ENCODE measurements at regions not wholly inside any gene's neighbourhood (a gene's known extent, or its start where the extent isn't known, plus 50 kb on each side); places are given as distances from the start of the nearest gene placed in this dataset.

DNA sequence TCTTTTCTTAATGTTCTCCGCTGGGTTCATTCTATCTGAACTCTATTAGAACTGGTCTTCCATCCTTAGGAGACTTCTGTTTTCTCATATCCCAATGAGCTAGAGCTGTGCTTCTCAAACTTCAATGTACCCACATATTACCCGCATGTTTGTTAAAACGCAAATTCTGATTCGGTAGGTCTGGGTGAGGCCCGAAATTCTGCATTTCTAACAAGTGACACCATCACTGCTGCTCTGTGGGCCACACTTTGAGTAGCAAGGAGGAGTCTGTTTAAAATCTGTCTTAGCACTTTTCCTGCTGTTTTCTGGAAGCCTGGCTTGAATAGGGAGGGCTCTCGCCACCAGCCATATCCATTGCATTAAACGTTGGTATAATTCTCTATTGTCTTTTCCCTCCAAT, 151.9 kb upstream of the CLINT1 start:
- TF ChIP-seq, protein P1, sequence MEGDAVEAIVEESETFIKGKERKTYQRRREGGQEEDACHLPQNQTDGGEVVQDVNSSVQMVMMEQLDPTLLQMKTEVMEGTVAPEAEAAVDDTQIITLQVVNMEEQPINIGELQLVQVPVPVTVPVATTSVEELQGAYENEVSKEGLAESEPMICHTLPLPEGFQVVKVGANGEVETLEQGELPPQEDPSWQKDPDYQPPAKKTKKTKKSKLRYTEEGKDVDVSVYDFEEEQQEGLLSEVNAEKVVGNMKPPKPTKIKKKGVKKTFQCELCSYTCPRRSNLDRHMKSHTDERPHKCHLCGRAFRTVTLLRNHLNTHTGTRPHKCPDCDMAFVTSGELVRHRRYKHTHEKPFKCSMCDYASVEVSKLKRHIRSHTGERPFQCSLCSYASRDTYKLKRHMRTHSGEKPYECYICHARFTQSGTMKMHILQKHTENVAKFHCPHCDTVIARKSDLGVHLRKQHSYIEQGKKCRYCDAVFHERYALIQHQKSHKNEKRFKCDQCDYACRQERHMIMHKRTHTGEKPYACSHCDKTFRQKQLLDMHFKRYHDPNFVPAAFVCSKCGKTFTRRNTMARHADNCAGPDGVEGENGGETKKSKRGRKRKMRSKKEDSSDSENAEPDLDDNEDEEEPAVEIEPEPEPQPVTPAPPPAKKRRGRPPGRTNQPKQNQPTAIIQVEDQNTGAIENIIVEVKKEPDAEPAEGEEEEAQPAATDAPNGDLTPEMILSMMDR (conservative IDR thresholded peaks at IDR 0.05 in 1 of 2, IDR thresholded peaks at IDR 0.05 in 1 of 2; ENCODE audit: extremely low read depth in 1 of 2, insufficient read depth in 1 of 2, low read depth in 1 of 2, low read length in 2 of 2) = no peak
- no peak for TF ChIP-seq EZH2 (IDR thresholded peaks at IDR 0.05; ENCODE audit: borderline replicate concordance, low read length)
